ENCODE measurements at regions not wholly inside any gene's neighbourhood (a gene's known extent, or its start where the extent isn't known, plus 50 kb on each side); places are given as distances from the start of the nearest gene placed in this dataset.
A peak's percentile ranks its signal among the peaks of the same experiment; 100 is the strongest.

DNA sequence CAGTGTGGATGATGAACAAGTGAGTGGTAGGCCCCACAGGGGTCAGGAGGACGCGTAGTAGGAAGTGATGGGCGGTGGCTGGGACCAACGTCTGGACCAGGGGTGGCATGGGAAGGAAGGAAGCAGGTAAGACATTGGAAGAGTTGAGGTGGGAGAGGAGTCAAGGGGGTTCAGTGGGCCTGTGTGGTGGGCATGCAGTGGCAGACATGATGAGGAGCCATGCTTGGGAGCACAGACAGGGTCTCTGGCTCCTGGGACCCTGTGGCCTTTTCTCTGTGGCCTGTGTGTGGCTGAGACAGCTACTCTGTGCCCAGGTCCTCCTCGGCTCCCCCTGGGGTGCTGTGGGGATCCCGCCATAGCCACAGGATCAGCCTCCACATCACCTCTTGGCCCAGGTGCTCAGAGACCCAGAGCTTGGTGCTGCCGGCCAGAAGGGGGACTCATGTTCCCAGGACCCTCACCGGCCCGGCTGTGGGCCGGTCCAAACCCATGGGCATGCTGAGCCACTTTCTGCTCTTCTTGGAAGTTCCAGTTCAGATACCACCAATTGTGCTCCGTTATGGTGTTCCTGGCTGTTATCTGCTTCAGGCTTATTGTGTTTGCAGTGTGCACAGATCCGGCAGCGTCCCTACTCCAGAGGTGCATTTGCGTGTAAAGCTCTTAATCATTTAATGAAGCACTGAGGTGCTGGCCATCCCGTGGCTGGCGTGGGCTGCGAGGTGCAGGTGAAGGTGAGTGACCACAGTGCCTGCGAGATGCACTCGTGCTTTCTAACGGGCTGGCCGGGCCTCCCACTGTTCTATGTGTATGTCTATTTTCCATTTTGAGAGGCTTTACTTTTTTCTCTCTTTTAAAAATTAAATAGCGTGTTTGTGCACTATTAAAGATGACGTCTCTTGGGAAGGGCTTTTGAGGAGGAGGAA lies 147.9 kb downstream of the TEX29 start:
- Histone ChIP-seq H3K9me3 (peaks cover 0 to 6% (median 0%) of the 10 kb centered on the region in 12 donors), H3K36me3 (no peaks in the 10 kb centered on the region), H3K4me3 (no peak overlapping the region), H3K4me1 (no peaks in the 10 kb centered on the region), H3K27me3 (peaks cover 0 to 46% (median 5%) of the 10 kb centered on the region in 9 donors), H3K27ac (no peak overlapping the region)
- ATAC-seq = peak in 1 of 4 donors; percentile 11
- WGBS, 4 donors = 87 to 89% (median 88%) methylated on average over 21 to 23 of the region's 23 CpGs
- intact Hi-C loops (cut with DNase I) = no loop called here
- no peak for DNase-seq
- TF ChIP-seq POLR2A (IDR thresholded peaks at IDR 0.05) = no peak
- TF ChIP-seq, protein P1, sequence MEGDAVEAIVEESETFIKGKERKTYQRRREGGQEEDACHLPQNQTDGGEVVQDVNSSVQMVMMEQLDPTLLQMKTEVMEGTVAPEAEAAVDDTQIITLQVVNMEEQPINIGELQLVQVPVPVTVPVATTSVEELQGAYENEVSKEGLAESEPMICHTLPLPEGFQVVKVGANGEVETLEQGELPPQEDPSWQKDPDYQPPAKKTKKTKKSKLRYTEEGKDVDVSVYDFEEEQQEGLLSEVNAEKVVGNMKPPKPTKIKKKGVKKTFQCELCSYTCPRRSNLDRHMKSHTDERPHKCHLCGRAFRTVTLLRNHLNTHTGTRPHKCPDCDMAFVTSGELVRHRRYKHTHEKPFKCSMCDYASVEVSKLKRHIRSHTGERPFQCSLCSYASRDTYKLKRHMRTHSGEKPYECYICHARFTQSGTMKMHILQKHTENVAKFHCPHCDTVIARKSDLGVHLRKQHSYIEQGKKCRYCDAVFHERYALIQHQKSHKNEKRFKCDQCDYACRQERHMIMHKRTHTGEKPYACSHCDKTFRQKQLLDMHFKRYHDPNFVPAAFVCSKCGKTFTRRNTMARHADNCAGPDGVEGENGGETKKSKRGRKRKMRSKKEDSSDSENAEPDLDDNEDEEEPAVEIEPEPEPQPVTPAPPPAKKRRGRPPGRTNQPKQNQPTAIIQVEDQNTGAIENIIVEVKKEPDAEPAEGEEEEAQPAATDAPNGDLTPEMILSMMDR (IDR thresholded peaks at IDR 0.05) = no peak

DNA sequence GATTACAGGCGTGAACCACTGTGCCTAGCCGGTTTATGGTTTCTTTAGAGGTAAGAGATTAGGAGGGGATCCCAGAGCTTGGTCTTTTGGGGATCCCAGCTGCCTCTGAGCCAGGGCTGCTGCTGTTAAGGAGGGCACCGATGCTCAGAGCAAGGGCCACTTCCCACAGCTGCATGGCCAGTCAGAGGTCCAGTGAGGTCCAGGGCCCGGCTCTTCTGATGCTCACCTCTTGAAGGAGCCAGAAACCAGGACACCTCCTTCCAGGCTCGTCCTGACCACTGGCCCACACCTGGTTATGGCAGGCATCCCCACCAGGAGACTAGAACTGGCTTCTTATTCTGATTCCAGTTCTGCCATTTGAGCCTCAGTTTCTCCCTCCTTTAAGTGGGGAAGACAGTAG lies 149.0 kb downstream of the TEX29 start:
- DNase-seq (no peak), ATAC-seq (no peak)
- Histone ChIP-seq H3K27ac (no peak overlapping the region), H3K27me3 (peaks cover 0 to 43% (median 8%) of the 10 kb centered on the region in 9 donors), H3K4me3 (no peak overlapping the region), H3K36me3 (no peaks in the 10 kb centered on the region), H3K4me1 (no peaks in the 10 kb centered on the region), H3K9me3 (peaks cover 0 to 6% (median 0%) of the 10 kb centered on the region in 12 donors)
- no peak for TF ChIP-seq POLR2A (IDR thresholded peaks at IDR 0.05)
- intact Hi-C loops (cut with DNase I) = no loop called here
- WGBS, 4 donors = 80 to 90% (median 87%) methylated on average over 2 to 5 of the region's 5 CpGs

DNA sequence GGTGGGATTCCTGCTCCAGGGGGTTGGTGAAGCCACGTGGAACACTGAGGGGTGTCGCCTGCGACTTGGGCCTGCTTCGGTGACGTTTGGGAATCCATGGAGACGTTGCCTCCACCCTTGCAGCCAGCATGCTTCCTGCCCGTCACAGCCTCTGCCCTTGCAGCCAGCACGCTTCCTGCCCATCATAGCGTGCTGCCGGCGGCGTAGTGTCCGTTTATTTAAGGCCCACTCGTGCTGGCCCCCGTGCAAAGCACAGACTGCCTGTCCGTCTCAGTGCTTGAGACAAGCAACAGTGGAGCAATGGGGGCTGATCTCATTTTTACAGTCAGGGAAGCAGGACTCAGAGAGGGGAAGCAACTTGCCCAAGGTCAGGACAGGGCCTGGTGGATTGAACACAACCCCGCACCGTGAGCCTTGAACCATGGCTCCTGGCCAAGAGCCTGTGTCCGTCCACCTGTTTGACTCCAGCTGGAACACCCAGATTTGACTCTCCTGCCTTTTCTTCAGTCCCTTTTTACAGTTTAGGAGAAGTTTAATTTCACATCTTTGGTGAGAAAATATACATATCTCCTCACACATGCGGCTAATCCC lies 149.6 kb downstream of the TEX29 start:
- 57 to 68% (median 59%) methylated on average over 20 of the region's 20 CpGs for WGBS, 4 donors
- DNase-seq (no peak), ATAC-seq (no peak)
- H3K4me3 ChIP-seq = no peak overlapping the region
- intact Hi-C loops (cut with DNase I) = loop anchor here in 6 of 10 donors (5.0 to 10.0 kb wide), 2 partner anchors 1135 to 1137 kb away; no protein-coding TSS in a partner anchor
- H3K4me1 ChIP-seq = no peaks in the 10 kb centered on the region
- H3K27ac ChIP-seq = no peak overlapping the region
- H3K27me3 ChIP-seq = peaks cover 0 to 40% (median 5%) of the 10 kb centered on the region in 9 donors
- TF ChIP-seq POLR2A (IDR thresholded peaks at IDR 0.05) = no peak
- TF ChIP-seq, protein P1 (IDR thresholded peaks at IDR 0.05) = no peak
- no peaks in the 10 kb centered on the region for H3K36me3 ChIP-seq
- H3K9me3 ChIP-seq = peaks cover 0 to 6% (median 0%) of the 10 kb centered on the region in 12 donors

DNA sequence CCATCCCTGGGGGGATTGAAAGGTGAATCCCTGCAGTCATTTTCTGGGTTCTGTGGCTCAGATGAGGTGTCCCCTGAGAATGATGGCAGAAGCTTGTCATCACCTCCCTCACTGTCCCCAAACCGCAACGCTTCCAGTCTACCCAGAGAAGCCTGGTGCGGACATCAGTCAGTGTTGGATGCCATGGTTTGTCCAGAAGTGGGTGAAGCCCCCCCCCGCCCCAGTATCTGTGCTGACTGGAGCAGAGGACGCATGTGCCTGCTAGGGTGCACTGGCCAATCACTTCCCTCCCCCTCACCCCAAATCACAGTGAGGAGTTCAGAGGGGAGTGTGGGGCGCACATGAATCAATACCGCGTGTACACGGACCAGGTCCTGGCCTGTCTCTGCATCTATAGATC lies 150.5 kb downstream of the TEX29 start:
- no peak for TF ChIP-seq POLR2A (IDR thresholded peaks at IDR 0.05)
- TF ChIP-seq, protein P1 (IDR thresholded peaks at IDR 0.05) = no peak
- Histone ChIP-seq H3K4me1 (no peaks in the 10 kb centered on the region), H3K4me3 (no peak overlapping the region), H3K27me3 (peaks cover 0 to 38% (median 3%) of the 10 kb centered on the region in 9 donors), H3K36me3 (no peaks in the 10 kb centered on the region), H3K27ac (no peak overlapping the region), H3K9me3 (peaks cover 0 to 6% (median 0%) of the 10 kb centered on the region in 12 donors)
- intact Hi-C loops (cut with DNase I) = loop anchor here in 6 of 10 donors (5.0 to 10.0 kb wide), 2 partner anchors 1134 to 1136 kb away; no protein-coding TSS in a partner anchor
- ATAC-seq (no peak), DNase-seq (no peak)
- whole genome bisulfite sequencing, 4 donors = 85 to 94% (median 89%) methylated on average over 6 to 9 of the region's 9 CpGs
